ENCODE measurements at regions not wholly inside any gene's neighbourhood (a gene's known extent, or its start where the extent isn't known, plus 50 kb on each side); places are given as distances from the start of the nearest gene placed in this dataset.

DNA sequence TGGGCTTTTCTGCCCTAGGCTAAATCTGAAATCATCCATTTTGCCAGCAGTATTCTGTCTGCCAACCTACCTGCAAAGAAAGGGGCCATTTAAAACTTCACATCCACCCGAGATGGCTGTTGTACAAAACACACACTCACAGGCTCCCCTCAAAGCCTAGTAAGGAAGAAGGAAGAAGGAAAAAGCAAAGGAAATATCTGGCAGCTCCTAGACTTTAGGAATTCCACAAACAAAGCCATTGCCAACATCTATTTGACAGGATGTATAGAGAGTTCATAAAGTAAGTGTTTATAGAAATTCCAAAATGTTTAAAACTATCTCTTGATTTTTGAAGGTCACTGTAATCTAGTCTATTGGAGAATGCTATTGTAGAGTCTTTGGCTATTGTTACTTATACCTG is 91.9 kb upstream of the THBS1 start:
- Histone ChIP-seq H3K9me3 (ENCODE audit: low read length) (no peaks in the 10 kb centered on the region), H3K79me2 (ENCODE audit: insufficient read depth, low read length) (no peaks in the 10 kb centered on the region), H2AFZ (ENCODE audit: low read length) (no peak overlapping the region), H3K27ac (ENCODE audit: low read depth, low read length, poor library complexity, severe bottlenecking) (no peak overlapping the region), H3K9me2 (ENCODE audit: low read depth, low read length) (no peaks in the 10 kb centered on the region), H3K4me1 (ENCODE audit: insufficient read depth, low read length, severe bottlenecking) (no peaks in the 10 kb centered on the region), H3K4me3 (ENCODE audit: low read depth, low read length, poor library complexity, severe bottlenecking) (no peak overlapping the region), H3K36me3 (ENCODE audit: insufficient read depth, low read length) (no peaks in the 10 kb centered on the region), H3K9ac (ENCODE audit: low read length) (no peak overlapping the region), H4K20me1 (ENCODE audit: insufficient read depth, low read length) (no peaks in the 10 kb centered on the region), H3F3A (ENCODE audit: insufficient read depth, low read length) (no peaks in the 10 kb centered on the region), H3K4me2 (ENCODE audit: low read length) (no peak overlapping the region), H3K27me3 (ENCODE audit: insufficient read depth, low read length) (no peaks in the 10 kb centered on the region)
- TF ChIP-seq EZH2 (IDR thresholded peaks at IDR 0.05; ENCODE audit: borderline replicate concordance, low read length) = no peak
- TF ChIP-seq, protein P1, sequence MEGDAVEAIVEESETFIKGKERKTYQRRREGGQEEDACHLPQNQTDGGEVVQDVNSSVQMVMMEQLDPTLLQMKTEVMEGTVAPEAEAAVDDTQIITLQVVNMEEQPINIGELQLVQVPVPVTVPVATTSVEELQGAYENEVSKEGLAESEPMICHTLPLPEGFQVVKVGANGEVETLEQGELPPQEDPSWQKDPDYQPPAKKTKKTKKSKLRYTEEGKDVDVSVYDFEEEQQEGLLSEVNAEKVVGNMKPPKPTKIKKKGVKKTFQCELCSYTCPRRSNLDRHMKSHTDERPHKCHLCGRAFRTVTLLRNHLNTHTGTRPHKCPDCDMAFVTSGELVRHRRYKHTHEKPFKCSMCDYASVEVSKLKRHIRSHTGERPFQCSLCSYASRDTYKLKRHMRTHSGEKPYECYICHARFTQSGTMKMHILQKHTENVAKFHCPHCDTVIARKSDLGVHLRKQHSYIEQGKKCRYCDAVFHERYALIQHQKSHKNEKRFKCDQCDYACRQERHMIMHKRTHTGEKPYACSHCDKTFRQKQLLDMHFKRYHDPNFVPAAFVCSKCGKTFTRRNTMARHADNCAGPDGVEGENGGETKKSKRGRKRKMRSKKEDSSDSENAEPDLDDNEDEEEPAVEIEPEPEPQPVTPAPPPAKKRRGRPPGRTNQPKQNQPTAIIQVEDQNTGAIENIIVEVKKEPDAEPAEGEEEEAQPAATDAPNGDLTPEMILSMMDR (IDR thresholded peaks at IDR 0.05; ENCODE audit: low read length) = no peak

DNA sequence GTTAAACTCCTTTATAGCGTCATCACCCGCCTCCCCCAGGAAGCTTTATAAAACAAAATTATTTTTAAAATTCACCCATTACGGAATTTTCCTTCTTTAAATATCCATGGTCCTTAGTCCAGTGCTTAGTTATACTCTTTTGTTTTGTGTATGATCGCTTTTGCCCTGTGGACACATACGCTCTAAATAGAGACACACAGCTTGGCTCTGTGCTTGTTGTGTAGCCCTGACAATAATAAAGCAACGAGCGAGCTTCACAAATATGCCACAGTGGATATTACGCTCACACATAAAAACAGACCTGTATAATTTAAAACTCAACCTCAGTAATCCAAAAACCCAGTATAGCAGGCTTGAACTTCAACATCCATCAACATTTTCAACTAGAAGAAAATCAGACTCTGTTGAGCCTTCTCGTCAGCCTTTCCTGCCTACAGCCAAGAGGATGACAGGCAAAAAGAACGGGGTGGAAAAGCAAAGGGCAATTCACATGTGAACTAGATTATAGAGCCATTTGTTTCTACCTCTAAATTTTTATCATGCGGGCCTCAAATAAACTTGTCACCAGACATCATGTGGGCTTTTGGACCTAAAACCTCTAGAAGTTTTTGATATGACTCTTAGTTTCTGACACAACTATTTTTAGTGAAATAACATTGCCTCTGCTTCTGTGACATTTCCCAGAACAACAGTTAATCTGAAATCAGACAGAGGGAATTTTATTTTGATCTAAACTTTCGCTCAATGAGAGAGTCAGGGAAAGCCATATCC is 89.6 kb upstream of the THBS1 start:
- TF ChIP-seq, protein P1 (IDR thresholded peaks at IDR 0.05; ENCODE audit: low read length) = no peak
- TF ChIP-seq EZH2 (IDR thresholded peaks at IDR 0.05; ENCODE audit: borderline replicate concordance, low read length) = no peak
- Histone ChIP-seq H3K4me1 (ENCODE audit: insufficient read depth, low read length, severe bottlenecking) (no peaks in the 10 kb centered on the region), H3K4me2 (ENCODE audit: low read length) (no peak overlapping the region), H2AFZ (ENCODE audit: low read length) (no peak overlapping the region), H3K9me3 (ENCODE audit: low read length) (no peaks in the 10 kb centered on the region), H3K9me2 (ENCODE audit: low read depth, low read length) (no peaks in the 10 kb centered on the region), H3F3A (ENCODE audit: insufficient read depth, low read length) (no peaks in the 10 kb centered on the region), H4K20me1 (ENCODE audit: insufficient read depth, low read length) (no peaks in the 10 kb centered on the region), H3K27ac (ENCODE audit: low read depth, low read length, poor library complexity, severe bottlenecking) (no peak overlapping the region), H3K4me3 (ENCODE audit: low read depth, low read length, poor library complexity, severe bottlenecking) (no peak overlapping the region), H3K9ac (ENCODE audit: low read length) (no peak overlapping the region), H3K36me3 (ENCODE audit: insufficient read depth, low read length) (no peaks in the 10 kb centered on the region), H3K79me2 (ENCODE audit: insufficient read depth, low read length) (no peaks in the 10 kb centered on the region), H3K27me3 (ENCODE audit: insufficient read depth, low read length) (no peaks in the 10 kb centered on the region)

DNA sequence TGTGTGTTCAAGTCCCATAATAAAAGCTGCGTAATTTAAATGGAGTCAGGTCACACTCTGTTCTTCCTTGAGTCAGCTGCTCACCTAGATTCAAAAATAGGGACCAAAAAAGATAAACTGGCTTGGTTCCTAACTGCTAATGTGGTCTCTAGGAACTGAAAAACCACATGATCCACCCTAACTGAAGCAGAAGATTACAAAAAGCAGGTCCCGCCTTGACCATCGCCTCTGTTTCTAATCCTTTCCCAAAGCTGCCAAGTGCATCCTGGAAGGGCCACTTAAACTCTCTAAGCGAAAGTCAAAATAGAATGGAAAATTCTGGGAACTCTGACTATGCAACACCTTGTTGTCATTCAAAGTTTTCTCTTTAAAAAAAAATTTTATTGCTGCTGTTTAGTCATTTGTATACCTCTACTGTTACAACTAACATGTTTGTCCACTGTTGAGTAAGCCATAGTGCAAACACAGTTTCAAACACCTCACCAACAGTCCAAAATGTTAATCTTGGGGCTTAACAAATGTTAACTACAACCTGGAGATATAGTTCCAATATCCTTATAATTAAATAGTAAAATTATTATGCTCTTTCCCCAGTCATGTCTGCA is 88.9 kb upstream of the THBS1 start:
- no peak overlapping the region for H3K4me3 ChIP-seq (ENCODE audit: low read depth, low read length, poor library complexity, severe bottlenecking)
- no peaks in the 10 kb centered on the region for H3K9me2 ChIP-seq (ENCODE audit: low read depth, low read length)
- H3K4me1 ChIP-seq (ENCODE audit: insufficient read depth, low read length, severe bottlenecking) = no peaks in the 10 kb centered on the region
- TF ChIP-seq EZH2 (IDR thresholded peaks at IDR 0.05; ENCODE audit: borderline replicate concordance, low read length) = no peak
- TF ChIP-seq, protein P1 (IDR thresholded peaks at IDR 0.05; ENCODE audit: low read length) = no peak
- H3K79me2 ChIP-seq (ENCODE audit: insufficient read depth, low read length) = no peaks in the 10 kb centered on the region
- no peak overlapping the region for H3K4me2 ChIP-seq (ENCODE audit: low read length)
- H4K20me1 ChIP-seq (ENCODE audit: insufficient read depth, low read length) = no peaks in the 10 kb centered on the region
- no peaks in the 10 kb centered on the region for H3K9me3 ChIP-seq (ENCODE audit: low read length)
- H3K9ac ChIP-seq (ENCODE audit: low read length) = no peak overlapping the region
- H3K27me3 ChIP-seq (ENCODE audit: insufficient read depth, low read length) = no peaks in the 10 kb centered on the region
- no peaks in the 10 kb centered on the region for H3F3A ChIP-seq (ENCODE audit: insufficient read depth, low read length)
- H3K36me3 ChIP-seq (ENCODE audit: insufficient read depth, low read length) = no peaks in the 10 kb centered on the region
- H2AFZ ChIP-seq (ENCODE audit: low read length) = no peak overlapping the region
- no peak overlapping the region for H3K27ac ChIP-seq (ENCODE audit: low read depth, low read length, poor library complexity, severe bottlenecking)
